Caco-2 (cell line): ENCODE measurements at regions not wholly inside any gene's neighbourhood (a gene's known extent, or its start where the extent isn't known, plus 50 kb on each side); places are given as distances from the start of the nearest gene placed in this dataset.

Experiments
- BruUV-seq: library from RNA; stranded (reverse); fragments of 400-500 nt; replicated peaks from 2 replicates; lab custom pipeline; 2021; lab: Mats Ljungman, UMichigan
- CTCF ChIA-PET: fragments of 300-600 bp; sonication (Branson Sonifier 250); formaldehyde crosslinking; loops from one replicate; lab custom pipeline; 2022; ENCODE audit warnings: antibody characterized with exemption; lab: Charles Lee
- POLR2A ChIA-PET: fragments of 300-600 bp; sonication (Branson Sonifier 250); formaldehyde crosslinking; loops from one replicate; lab custom pipeline; 2022; ENCODE audit warnings: antibody characterized with exemption; lab: Charles Lee
- DNase-seq, 2 experiments: peaks; one replicate each; pipeline versions ENCODE4 v3.0.0 to v3.0.0-alpha.2; 2020 to 2022
- H3K27me3 ChIP-seq: replicated peaks from 2 replicates; pipeline ENCODE4 v1.6.0; 2011; ENCODE audit warnings: low read length; ENCODE audit not compliant: control insufficient read depth, insufficient read depth
- H3K36me3 ChIP-seq: 2 replicates; pipeline ENCODE4 v1.5.1; 2011; ENCODE audit warnings: low read length; ENCODE audit not compliant: control insufficient read depth, insufficient read depth
- H3K4me1 ChIP-seq: fragments of 250-450 bp; sonication (Bioruptor Pico); 2 replicates; pipeline ENCODE4 v1.5.1; 2020; ENCODE audit warnings: mild to moderate bottlenecking
- H3K4me3 ChIP-seq: 2 replicates; pipeline ENCODE4 v1.5.1; 2011; ENCODE audit warnings: low read depth, mild to moderate bottlenecking, control low read depth, low read length
- H3K9me3 ChIP-seq: fragments of 250-450 bp; sonication (Bioruptor Pico); 2 replicates; pipeline ENCODE4 v1.5.1; 2020; ENCODE audit warnings: mild to moderate bottlenecking, moderate library complexity
- H3K27ac Mint-ChIP-seq: one replicate; pipeline ENCODE4 v1.8.0; 2022; ENCODE audit warnings: mixed read lengths; ENCODE audit not compliant: unreplicated experiment
- H3K27me3 Mint-ChIP-seq: one replicate; pipeline ENCODE4 v1.8.0; 2022; ENCODE audit warnings: mixed read lengths; ENCODE audit not compliant: insufficient read depth, unreplicated experiment
- H3K36me3 Mint-ChIP-seq: one replicate; pipeline ENCODE4 v1.8.0; 2022; ENCODE audit warnings: mild to moderate bottlenecking, mixed read lengths; ENCODE audit not compliant: insufficient read depth, unreplicated experiment
- H3K4me1 Mint-ChIP-seq: one replicate; pipeline ENCODE4 v1.8.0; 2022; ENCODE audit warnings: low read depth, mixed read lengths; ENCODE audit not compliant: unreplicated experiment
- H3K4me3 Mint-ChIP-seq: one replicate; pipeline ENCODE4 v1.8.0; 2022; ENCODE audit warnings: mild to moderate bottlenecking, moderate library complexity, mixed read lengths; ENCODE audit not compliant: unreplicated experiment
- H3K9me3 Mint-ChIP-seq: one replicate; pipeline ENCODE4 v1.8.0; 2022; ENCODE audit warnings: mixed read lengths; ENCODE audit not compliant: unreplicated experiment
- intact Hi-C: fragments of 100-400 bp; cut with micrococcal nuclease; formaldehyde crosslinking; loops from one replicate; pipeline ENCODE4 v1.10.0; 2022; ENCODE audit not compliant: unreplicated experiment
- TF ChIP-seq, protein P1 (sequence below), 2 experiments: fragments of 200-600 bp in 1 of 2; IDR thresholded peaks; 1 replicate in 1 of 2; 2 replicates in 1 of 2; pipeline versions ENCODE4 v1.5.1 to v1.8.0; 2011 to 2022; ENCODE audit warnings: antibody characterized with exemption in 1 of 2, control low read depth in 1 of 2, inconsistent platforms in 1 of 2, low read depth in 1 of 2, low read length in 1 of 2, mild to moderate bottlenecking in 1 of 2, moderate library complexity in 1 of 2; ENCODE audit not compliant: insufficient read depth in 1 of 2, severe bottlenecking in 1 of 2, unreplicated experiment in 1 of 2

DNA sequence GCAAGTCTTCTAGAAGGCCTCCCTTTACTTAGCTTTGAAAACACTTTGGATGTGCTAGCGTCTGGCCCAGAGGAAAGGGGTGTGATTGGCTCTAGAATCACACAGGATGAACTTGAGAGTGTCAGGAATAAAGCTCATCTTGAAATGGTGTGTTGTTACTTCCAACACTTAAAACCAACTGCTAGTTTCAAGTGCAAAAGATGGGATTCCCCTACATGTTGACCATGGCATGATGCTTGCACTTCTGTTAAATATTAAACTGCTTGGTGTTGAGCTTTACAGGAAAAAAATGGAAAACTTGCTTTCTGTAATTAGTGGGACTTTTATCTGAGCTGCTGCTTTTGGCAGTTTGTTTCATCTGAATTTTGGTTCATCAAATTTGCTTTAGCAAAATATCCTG, 261.1 kb downstream of the MED10 start:
- Mint-ChIP-seq H3K27me3 (no peaks in the 10 kb centered on the region), H3K27ac (no peak overlapping the region), H3K4me1 (no peaks in the 10 kb centered on the region), H3K4me3 (no peak overlapping the region), H3K9me3 (no peaks in the 10 kb centered on the region), H3K36me3 (no peaks in the 10 kb centered on the region)
- no TSS peak for BruUV-seq
- TF ChIP-seq, protein P1, sequence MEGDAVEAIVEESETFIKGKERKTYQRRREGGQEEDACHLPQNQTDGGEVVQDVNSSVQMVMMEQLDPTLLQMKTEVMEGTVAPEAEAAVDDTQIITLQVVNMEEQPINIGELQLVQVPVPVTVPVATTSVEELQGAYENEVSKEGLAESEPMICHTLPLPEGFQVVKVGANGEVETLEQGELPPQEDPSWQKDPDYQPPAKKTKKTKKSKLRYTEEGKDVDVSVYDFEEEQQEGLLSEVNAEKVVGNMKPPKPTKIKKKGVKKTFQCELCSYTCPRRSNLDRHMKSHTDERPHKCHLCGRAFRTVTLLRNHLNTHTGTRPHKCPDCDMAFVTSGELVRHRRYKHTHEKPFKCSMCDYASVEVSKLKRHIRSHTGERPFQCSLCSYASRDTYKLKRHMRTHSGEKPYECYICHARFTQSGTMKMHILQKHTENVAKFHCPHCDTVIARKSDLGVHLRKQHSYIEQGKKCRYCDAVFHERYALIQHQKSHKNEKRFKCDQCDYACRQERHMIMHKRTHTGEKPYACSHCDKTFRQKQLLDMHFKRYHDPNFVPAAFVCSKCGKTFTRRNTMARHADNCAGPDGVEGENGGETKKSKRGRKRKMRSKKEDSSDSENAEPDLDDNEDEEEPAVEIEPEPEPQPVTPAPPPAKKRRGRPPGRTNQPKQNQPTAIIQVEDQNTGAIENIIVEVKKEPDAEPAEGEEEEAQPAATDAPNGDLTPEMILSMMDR (IDR thresholded peaks at IDR 0.05; ENCODE audit: insufficient read depth in 1 of 2, low read depth in 1 of 2, low read length in 1 of 2, severe bottlenecking in 1 of 2, unreplicated experiment in 1 of 2), result no peak
- no peaks in the 10 kb centered on the region for H3K4me1 ChIP-seq
- intact Hi-C loops, result no loop called here
- no peaks in the 10 kb centered on the region for H3K9me3 ChIP-seq
- H3K36me3 ChIP-seq, result no peaks in the 10 kb centered on the region
- no peak for DNase-seq
- H3K4me3 ChIP-seq, result no peak overlapping the region
- POLR2A ChIA-PET, result no interaction called here
- H3K27me3 ChIP-seq, result no peaks in the 10 kb centered on the region
- CTCF ChIA-PET, result no interaction called here

DNA sequence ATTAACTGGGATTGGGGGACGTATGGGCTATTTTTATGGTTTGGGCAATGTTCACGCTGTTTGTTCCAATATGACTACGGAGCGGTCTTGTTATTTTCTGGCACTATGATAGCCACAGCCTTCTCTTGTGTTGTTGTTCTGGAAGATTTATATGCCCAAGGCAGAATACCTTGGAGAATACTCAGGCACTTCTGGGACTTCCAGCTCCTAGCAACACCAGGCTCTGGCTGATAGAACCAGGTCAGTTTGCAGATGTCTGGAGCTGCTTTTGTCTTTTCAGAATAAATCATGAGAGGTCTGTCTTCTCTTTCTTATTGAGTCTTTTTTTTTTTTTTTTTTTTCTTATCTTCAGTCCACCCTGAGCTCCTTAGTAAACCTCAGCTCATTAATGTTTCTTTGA, 262.5 kb downstream of the MED10 start:
- no peak overlapping the region for H3K4me3 ChIP-seq
- TF ChIP-seq, protein P1 (IDR thresholded peaks at IDR 0.05; ENCODE audit: insufficient read depth in 1 of 2, low read depth in 1 of 2, low read length in 1 of 2, severe bottlenecking in 1 of 2, unreplicated experiment in 1 of 2), result no peak
- no TSS peak for BruUV-seq
- H3K4me1 ChIP-seq, result no peaks in the 10 kb centered on the region
- no peaks in the 10 kb centered on the region for H3K36me3 ChIP-seq
- no peaks in the 10 kb centered on the region for H3K36me3 Mint-ChIP-seq
- no peaks in the 10 kb centered on the region for H3K9me3 Mint-ChIP-seq
- no peaks in the 10 kb centered on the region for H3K27me3 Mint-ChIP-seq
- no peaks in the 10 kb centered on the region for H3K9me3 ChIP-seq
- CTCF ChIA-PET, result no interaction called here
- no peaks in the 10 kb centered on the region for H3K4me1 Mint-ChIP-seq
- no peak overlapping the region for H3K4me3 Mint-ChIP-seq
- intact Hi-C loops, result no loop called here
- POLR2A ChIA-PET, result no interaction called here
- no peaks in the 10 kb centered on the region for H3K27me3 ChIP-seq
- no peak overlapping the region for H3K27ac Mint-ChIP-seq
- no peak for DNase-seq

DNA sequence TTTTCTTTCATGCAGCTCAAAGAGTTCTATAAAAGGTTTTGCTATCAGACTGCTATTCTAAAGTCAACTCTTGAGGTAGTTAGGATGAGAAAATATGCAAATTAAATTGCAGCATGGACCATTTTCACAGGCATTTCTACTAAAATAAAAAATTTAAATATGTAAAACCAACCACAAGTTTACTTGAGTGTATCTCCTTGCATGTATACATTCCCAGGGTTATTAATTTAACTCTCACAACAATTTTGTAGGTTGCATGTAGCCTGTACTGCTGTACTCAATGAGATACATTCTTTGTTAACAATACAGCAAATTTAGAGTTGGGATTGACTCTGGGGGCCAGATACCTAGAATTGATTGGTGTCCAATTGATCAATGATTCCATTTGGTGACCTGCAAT, 265.8 kb downstream of the MED10 start:
- H3K4me3 Mint-ChIP-seq, result no peak overlapping the region
- no peaks in the 10 kb centered on the region for H3K9me3 Mint-ChIP-seq
- H3K4me1 Mint-ChIP-seq, result no peaks in the 10 kb centered on the region
- TF ChIP-seq, protein P1 (IDR thresholded peaks at IDR 0.05; ENCODE audit: insufficient read depth in 1 of 2, low read depth in 1 of 2, low read length in 1 of 2, severe bottlenecking in 1 of 2, unreplicated experiment in 1 of 2), result no peak
- no peaks in the 10 kb centered on the region for H3K27me3 ChIP-seq
- H3K27ac Mint-ChIP-seq, result no peak overlapping the region
- no peaks in the 10 kb centered on the region for H3K36me3 Mint-ChIP-seq
- intact Hi-C loops, result no loop called here
- H3K4me1 ChIP-seq, result no peaks in the 10 kb centered on the region
- ChIA-PET CTCF (no interaction called here), POLR2A (no interaction called here)
- no peaks in the 10 kb centered on the region for H3K9me3 ChIP-seq
- H3K36me3 ChIP-seq, result no peaks in the 10 kb centered on the region
- no peak for DNase-seq
- H3K4me3 ChIP-seq, result no peak overlapping the region
- H3K27me3 Mint-ChIP-seq, result peaks cover 6% of the 10 kb centered on the region
- BruUV-seq, result no TSS peak
